T-helper 1 cell treated with Interleukin-12 subunit alpha and Interleukin-12 subunit beta and Interleukin-4 antibody, amounts not matched to agents 30 ng/mL and 1 ng/mL, for 36 hours (primary cell): ENCODE measurements at regions not wholly inside any gene's neighbourhood (a gene's known extent, or its start where the extent isn't known, plus 50 kb on each side); places are given as distances from the start of the nearest gene placed in this dataset.
"Not testable (repeated sequence)": the region's sequence is repeated elsewhere in the genome, so short reads cannot be mapped to it uniquely, and the experiment has no call there.

Experiments
- intact Hi-C: fragments of 100-400 bp; cut with micrococcal nuclease; formaldehyde crosslinking; loops from one replicate; pipeline ENCODE4 v1.15.1; 2024

DNA sequence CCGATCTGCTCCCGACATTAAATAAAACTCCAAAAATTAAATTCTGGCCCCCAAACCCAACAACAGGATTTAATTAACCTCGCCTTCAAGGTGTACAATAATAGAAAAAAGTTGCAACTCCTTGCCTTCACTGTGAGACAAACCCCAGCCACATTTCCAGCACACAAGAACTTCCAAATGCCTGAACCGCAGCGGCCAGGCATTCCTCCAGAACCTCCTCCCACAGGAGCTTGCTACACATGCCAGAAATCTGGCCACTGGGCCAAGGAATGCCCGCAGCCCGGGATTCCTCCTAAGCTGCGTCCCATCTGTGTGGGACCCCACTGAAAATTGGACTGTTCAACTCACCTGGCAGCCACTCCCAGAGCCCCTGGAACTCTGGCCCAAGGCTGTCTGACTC, 88.2 kb upstream of the TRIB2 start:
- intact Hi-C loops, result not testable (repeated sequence)

DNA sequence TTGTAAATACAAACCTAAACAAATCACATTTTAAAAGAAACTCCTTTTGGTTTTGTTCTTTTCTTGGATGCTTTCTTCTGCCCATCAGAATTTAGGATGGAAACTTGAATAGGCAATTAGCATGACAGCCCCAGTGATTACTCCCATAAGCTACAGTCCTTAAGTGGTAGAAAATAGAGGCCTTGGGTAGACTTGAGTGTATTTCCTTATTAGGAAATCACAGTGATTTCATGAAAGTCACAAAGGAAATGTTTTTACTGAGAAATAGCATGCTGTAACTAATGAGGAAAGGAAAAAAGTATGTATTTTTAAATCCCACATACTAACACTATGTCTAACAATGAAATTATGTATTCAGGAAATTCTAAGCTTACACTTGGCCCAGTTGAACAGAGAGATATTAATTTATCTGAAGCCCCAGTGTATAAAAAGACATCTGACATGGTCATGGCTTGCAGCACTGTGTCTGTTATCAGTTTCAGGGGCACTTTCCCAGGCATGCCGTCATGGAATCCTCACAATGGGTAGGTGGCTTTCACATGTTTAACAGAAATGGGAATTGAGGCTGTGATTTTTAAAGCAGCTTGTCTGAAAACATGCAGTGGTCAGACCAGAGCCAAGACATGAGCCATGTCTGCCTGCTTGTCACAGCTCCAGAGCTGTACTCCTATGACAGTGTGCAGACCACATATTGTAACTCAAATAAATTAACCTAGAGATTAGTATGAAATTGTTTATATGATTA, 79.7 kb upstream of the TRIB2 start:
- intact Hi-C loops, result no loop called here

DNA sequence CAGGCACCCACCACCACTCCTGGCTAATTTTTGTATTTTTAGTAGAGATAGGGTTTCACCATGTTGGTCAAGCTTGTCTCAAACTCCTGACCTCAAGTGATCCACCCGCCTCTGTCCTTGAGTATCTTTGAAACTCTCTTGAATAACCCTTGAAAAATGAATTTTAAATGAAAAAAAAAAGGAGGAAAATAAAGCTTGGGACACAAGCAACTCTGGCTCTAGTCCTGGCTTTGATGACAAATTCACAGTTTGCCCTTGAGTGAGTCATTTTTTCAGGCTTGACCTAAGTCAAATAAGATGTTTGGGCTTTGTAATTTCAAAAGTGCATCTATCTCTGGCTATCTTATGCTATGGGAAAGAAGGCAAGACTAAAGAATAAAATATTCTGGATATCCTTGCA, 79.0 kb upstream of the TRIB2 start:
- intact Hi-C loops, result no loop called here

DNA sequence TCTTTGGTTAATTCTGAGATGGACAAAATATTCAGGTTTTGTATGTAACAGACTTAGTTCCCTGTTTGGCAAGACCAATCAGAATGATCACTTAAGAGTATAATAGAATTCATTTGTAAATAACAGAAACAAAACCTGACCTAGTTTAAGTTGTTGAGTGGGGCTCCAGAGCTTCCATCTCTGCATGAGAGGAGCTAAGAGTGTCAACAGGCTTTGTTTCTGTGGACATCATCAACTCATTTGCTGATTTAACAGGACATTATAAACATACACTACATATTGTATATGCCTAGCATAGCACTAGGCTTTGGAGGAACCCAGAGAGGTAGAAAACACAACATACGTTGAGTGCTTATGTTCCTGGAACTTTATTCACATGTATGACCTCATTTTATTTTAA, 75.3 kb upstream of the TRIB2 start:
- intact Hi-C loops, result no loop called here

- intact Hi-C loops, result no loop called here
These were observed 74.4 kb upstream of the TRIB2 start for GRCh38 chr2:12642332-12642731.

GRCh38 chr2:12642859-12643258, 73.9 kb upstream of the TRIB2 start:
- intact Hi-C loops, result no loop called here

DNA sequence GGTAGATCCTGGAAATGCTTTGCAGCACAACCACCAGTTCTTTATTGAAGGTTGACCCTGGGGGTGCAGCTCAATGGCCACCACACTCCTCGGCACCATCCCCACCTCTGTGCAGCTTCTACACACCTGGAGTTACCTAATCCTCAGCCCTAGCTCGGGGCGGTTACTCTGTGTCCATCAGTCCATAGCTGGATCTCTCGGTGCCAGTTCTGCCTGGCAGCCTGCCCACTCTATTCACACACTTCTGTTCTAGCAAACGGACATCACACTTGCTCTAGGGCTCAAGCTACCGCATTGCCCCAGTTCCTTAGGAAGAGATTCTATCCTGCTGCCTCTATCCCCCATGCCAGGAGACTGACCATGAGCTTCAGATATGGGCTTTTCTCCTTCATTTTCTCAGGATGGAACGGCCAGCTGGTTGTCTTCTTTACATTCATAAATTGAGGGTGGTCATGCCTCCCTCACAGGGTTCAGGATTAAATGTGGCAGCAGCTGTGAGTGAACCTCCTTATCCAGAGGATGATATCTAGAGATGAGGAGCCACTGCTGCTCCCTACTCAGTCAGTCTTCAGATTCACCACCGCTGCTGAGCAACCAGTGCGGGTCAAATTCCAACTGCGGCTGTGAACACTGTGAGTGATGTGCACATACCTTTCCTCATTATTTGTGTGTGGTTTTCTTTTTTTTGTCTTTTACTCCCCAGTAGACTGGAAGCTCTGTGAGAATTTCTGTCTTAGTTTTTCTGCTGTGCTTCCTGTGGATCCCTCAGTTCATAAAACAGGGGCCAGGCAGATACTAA, 66.9 kb upstream of the TRIB2 start:
- intact Hi-C loops, result no loop called here

DNA sequence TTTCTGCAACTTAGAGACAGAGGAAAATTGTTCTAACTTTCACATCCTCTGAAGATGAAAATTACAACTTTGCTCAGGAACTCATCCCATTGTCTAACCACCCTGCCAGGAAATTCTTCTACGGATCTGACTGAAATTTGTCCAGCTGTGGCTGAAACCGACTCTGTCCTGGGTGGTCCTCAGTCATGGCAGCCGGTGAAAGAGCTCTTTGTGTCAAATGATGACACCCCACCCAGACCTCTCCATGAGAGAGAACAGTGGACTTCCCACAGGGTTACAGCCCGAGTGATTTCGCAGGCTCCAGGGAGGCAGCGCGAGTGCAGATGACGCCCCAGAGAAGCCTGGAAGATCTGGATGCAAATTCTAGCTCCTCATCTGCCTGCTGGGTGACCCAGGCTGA, 65.1 kb upstream of the TRIB2 start:
- intact Hi-C loops, result no loop called here

GRCh38 chr2:12652723-12653122, 64.0 kb upstream of the TRIB2 start:
- intact Hi-C loops, result no loop called here

- intact Hi-C loops, result no loop called here
These were observed 59.2 kb upstream of the TRIB2 start for GRCh38 chr2:12657560-12657959.

DNA sequence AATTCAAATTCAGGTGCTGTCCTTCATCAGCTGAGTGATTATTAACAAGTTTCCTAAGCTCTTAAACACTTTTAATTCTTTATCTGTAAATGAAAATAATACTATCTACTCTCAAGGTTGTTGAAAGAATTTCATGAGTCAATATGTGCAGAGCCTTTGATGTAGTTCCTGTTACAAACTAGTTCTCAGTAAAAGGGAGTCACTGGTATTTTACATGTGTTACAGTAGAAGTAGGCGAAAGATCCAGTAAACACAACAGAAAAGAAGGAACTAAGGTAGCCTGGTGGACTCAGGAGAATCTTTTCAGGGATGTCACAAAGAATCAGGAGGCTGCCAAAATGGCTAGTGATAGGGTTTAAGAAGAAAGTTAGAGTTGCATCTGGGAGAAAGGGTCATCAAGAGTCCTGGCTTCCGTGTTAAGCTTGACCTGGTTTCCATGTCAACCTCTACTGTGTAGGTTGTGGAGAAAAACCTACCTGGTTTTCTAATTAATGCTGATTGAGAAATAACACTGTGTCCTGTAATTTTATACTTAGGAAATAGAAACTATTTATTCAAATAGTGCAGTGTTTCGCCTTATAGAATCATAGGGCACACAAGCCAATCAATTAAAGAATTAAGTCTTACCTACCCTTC, 58.3 kb upstream of the TRIB2 start:
- intact Hi-C loops, result no loop called here

DNA sequence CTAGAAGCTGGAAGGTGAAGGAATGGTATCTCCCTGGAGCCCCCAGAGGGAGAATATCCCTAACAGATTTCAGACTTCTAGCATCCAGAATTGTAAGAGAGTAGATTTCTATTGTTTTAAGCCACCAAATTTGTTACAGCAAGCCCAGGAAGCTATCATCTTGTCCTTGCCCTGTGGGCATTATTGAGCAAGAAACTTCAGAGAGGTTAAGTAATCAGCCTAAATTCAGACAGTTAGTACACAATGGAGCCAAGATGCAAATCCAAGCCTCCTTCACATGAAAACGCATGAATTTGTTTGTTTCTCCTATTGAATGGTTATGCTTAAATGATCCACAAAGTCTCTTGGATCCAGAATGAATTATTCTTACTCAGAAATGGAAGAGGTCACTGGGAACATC, 55.2 kb upstream of the TRIB2 start:
- intact Hi-C loops, result no loop called here

DNA sequence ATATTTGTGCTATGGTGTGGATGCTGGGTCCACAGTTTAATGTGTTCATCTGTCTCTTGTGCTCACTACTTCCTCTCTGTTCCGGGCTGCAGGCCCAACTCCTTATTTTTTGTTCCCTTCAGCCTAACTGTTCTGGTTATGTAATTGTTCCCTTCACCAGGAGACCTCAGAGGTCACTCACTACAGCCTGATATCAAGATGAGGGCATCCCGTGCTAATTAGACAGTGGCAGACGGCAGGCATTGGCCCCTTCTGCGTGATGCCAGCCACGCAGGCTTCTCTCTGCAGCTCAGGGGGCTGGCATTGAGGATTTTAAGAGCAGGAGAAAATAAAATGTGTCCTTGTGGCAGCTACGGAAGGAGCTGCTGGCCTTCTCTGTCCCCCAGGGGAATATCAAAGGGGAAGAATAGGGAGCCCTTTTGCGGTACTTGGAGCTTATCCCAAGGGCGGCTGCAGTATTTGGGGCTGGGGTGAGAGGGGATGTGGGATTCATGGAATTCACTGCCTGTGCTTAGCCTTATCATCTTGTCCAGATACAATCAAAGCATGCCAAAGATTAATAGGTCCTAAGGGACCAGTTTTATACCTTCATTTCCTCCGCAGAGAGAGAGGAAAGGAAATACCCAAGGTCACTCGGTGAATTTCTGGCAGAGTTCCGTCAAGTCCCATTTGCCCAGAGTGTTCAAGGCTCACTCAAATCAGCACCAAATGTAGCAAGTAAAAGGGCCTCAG, 53.3 kb upstream of the TRIB2 start:
- intact Hi-C loops, result no loop called here

DNA sequence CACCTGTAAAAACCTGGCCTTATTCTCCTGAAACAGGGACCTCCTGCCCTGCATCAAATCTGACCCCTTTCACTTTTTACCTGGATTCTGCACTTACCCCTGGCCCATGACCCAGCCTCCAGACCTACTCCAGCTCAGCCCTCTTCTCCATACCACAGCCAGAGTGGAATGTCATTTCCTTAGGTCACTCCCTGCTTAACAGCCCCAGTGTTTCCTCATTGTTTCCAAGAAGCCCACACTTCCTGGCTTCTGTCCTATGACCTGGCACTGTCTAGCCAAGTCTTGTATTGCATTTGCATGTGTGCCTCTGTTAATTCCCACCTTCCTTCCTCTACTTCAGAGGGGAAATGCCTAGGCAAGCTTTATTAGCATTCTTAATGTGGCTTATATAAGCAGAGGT, 51.4 kb upstream of the TRIB2 start:
- intact Hi-C loops, result no loop called here

DNA sequence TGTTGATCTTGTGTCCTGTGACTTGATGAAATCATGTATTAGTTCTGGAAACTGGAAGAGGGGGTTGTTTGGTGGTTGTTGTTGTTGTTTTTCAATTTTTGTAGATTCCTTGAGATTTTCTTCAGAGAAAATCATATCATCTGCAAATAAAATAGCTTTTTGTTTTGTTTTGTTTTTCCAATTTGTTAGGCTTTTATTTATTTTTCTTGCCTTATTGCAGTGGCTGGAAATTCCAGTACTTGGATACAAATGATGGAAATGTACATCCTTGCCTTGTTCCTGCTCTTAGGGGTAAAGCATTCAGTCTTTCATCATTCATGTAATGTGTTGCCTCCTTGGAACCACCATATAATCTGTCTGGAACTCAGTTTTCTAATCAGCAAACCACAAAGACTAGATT, 50.3 kb upstream of the TRIB2 start:
- intact Hi-C loops, result no loop called here
